Skeletal muscle tissue (tissue), 3 donors: ENCODE measurements at regions not wholly inside any gene's neighbourhood (a gene's known extent, or its start where the extent isn't known, plus 50 kb on each side); places are given as distances from the start of the nearest gene placed in this dataset.
"Not testable (repeated sequence)": the region's sequence is repeated elsewhere in the genome, so short reads cannot be mapped to it uniquely, and the experiment has no call there.

Experiments
- H3K27ac ChIP-seq: one replicate; pipeline ENCODE4 v1.7.0; 2013; ENCODE audit warnings: mild to moderate bottlenecking, low read depth, low read length, inconsistent platforms
- H3K27me3 ChIP-seq, 3 donors: one replicate each; pipeline ENCODE4 v1.7.0; 2013; ENCODE audit warnings: low read length in 3 of 3; ENCODE audit not compliant: control insufficient read depth in 3 of 3, insufficient read depth in 3 of 3
- H3K36me3 ChIP-seq, 3 donors: one replicate each; pipeline ENCODE4 v1.7.0; 2013; ENCODE audit warnings: low read length in 3 of 3; ENCODE audit not compliant: control insufficient read depth in 3 of 3, insufficient read depth in 3 of 3
- H3K4me1 ChIP-seq, 3 donors: one replicate each; pipeline ENCODE4 v1.7.0; 2013; ENCODE audit warnings: low read length in 3 of 3, mild to moderate bottlenecking in 3 of 3; ENCODE audit not compliant: control insufficient read depth in 3 of 3, insufficient read depth in 3 of 3
- H3K4me3 ChIP-seq, 3 donors: one replicate each; pipeline ENCODE4 v1.7.0; 2013; ENCODE audit warnings: low read length in 3 of 3
- H3K9ac ChIP-seq, 3 donors: one replicate each; pipeline ENCODE4 v1.7.0; 2013; ENCODE audit warnings: low read length in 3 of 3, mild to moderate bottlenecking in 3 of 3, moderate library complexity in 2 of 3, low read depth in 1 of 3
- H3K9me3 ChIP-seq, 3 donors: one replicate each; pipeline ENCODE4 v1.7.0; 2013; ENCODE audit warnings: low read length in 3 of 3; ENCODE audit not compliant: control insufficient read depth in 3 of 3
- donor health status: Osteomylitis.

- H3K27me3 ChIP-seq: no peaks in the 10 kb centered on the region
- H3K36me3 ChIP-seq: no peaks in the 10 kb centered on the region
- no peak overlapping the region for H3K27ac ChIP-seq
- no peak overlapping the region for H3K4me3 ChIP-seq
- H3K9me3 ChIP-seq: no peaks in the 10 kb centered on the region
- no peak overlapping the region for H3K9ac ChIP-seq
- no peaks in the 10 kb centered on the region for H3K4me1 ChIP-seq
Observed at GRCh38 chr6:169130113-169130512, 123.5 kb downstream of the THBS2 start.

GRCh38 chr6:169121013-169121412 is 132.6 kb downstream of the THBS2 start:
- Histone ChIP-seq H3K27me3 (no peaks in the 10 kb centered on the region), H3K9ac (no peak overlapping the region), H3K4me3 (no peak overlapping the region), H3K9me3 (peaks cover 0 to 2% (median 0%) of the 10 kb centered on the region in 3 donors), H3K4me1 (no peaks in the 10 kb centered on the region), H3K27ac (no peak overlapping the region), H3K36me3 (no peaks in the 10 kb centered on the region)

GRCh38 chr6:169119669-169120068 is 134.0 kb downstream of the THBS2 start:
- Histone ChIP-seq H3K9ac (no peak overlapping the region), H3K27ac (no peak overlapping the region), H3K9me3 (peaks cover 0 to 2% (median 0%) of the 10 kb centered on the region in 3 donors)

GRCh38 chr6:169118346-169118830 is 135.3 kb downstream of the THBS2 start:
- Histone ChIP-seq H3K36me3 (no peaks in the 10 kb centered on the region), H3K27me3 (no peaks in the 10 kb centered on the region), H3K4me3 (no peak overlapping the region), H3K27ac (no peak overlapping the region), H3K9ac (no peak overlapping the region), H3K4me1 (no peaks in the 10 kb centered on the region), H3K9me3 (peaks cover 0 to 2% (median 0%) of the 10 kb centered on the region in 3 donors)

More at GRCh38 chr6:169119669-169120068, 134.0 kb downstream of the THBS2 start:
- Histone ChIP-seq H3K36me3 (no peaks in the 10 kb centered on the region), H3K4me1 (no peaks in the 10 kb centered on the region), H3K27me3 (no peaks in the 10 kb centered on the region), H3K4me3 (no peak overlapping the region)

DNA sequence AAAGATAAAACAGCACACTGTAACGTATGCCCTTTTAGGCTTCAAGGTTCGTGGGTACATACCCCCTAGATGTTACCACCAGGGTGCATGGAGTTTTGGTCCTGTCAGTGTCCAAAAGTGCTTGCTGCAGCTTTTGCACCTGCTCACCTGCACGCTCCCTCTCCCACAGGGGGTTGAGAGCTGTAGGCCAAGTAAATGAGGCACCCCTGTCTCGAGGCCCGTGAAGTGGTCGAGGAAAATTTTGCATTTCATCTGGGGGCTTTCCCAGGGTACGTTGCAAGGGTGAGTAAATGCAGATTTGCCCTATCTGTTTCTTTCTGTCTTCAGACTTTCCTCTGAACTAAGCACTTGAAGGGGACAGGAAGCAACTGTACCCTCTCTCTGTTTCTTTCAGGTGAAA is 136.0 kb downstream of the THBS2 start:
- Histone ChIP-seq H3K27me3 (no peaks in the 10 kb centered on the region), H3K4me1 (no peaks in the 10 kb centered on the region), H3K27ac (no peak overlapping the region), H3K36me3 (no peaks in the 10 kb centered on the region), H3K9me3 (peaks cover 0 to 2% (median 0%) of the 10 kb centered on the region in 3 donors), H3K4me3 (no peak overlapping the region), H3K9ac (no peak overlapping the region)

GRCh38 chr6:169115632-169116031 is 138.0 kb downstream of the THBS2 start:
- no peaks in the 10 kb centered on the region for H3K36me3 ChIP-seq
- H3K9me3 ChIP-seq: peaks cover 0 to 2% (median 0%) of the 10 kb centered on the region in 3 donors
- H3K27ac ChIP-seq: no peak overlapping the region
- H3K27me3 ChIP-seq: no peaks in the 10 kb centered on the region
- H3K4me1 ChIP-seq: no peaks in the 10 kb centered on the region
- H3K4me3 ChIP-seq: no peak overlapping the region
- no peak overlapping the region for H3K9ac ChIP-seq

DNA sequence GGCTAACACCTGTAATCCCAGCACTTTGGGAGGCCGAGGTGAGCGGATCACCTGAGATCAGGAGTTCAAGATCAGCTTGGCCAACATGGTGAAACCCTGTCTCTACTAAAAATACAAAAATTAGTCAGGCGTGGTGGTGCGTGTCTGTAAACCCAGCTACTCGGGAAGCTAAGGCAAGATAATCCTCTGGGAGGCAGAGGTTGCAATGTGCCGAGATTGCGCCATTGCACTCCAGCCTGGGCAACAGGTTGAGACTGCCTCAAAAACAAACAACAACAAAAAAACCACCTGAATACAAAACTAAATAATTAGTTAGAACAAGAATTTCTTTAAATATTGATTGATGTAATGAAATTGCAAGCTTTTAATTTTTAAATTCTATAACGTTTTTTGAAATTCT is 139.0 kb downstream of the THBS2 start:
- H3K9ac ChIP-seq, H3K9me3 ChIP-seq, H3K4me1 ChIP-seq, H3K36me3 ChIP-seq, H3K27me3 ChIP-seq, H3K27ac ChIP-seq, H3K4me3 ChIP-seq: not testable (repeated sequence)

- Histone ChIP-seq H3K36me3 (no peaks in the 10 kb centered on the region), H3K27ac (no peak overlapping the region), H3K27me3 (no peaks in the 10 kb centered on the region), H3K4me3 (no peak overlapping the region), H3K9me3 (peaks cover 0 to 2% (median 0%) of the 10 kb centered on the region in 3 donors), H3K9ac (no peak overlapping the region), H3K4me1 (no peaks in the 10 kb centered on the region)
Observed at GRCh38 chr6:169112483-169113320, 140.9 kb downstream of the THBS2 start.

DNA sequence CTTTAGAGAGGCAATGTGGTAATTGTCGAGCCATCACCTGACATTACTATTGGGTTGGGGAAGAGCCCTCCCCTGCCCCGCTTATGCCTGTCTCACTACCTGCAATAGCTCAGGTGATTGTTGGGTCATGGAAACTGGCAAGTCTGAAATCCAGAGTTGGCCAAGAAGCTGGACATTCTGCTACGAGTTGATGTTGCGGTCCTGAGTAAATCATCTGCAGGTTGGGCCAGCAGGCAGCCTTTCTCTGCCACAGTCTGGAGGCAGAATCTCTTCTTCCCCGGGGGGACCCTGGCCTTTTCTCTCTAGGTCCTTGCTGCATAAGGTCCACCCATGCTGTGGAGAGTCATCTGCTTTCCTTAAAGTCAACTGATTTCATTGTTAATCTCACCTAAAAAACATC is 142.4 kb downstream of the THBS2 start:
- H3K9me3 ChIP-seq: no peaks in the 10 kb centered on the region
- H3K4me1 ChIP-seq: no peaks in the 10 kb centered on the region
- no peak overlapping the region for H3K4me3 ChIP-seq
- H3K9ac ChIP-seq: no peak overlapping the region
- no peak overlapping the region for H3K27ac ChIP-seq
- H3K36me3 ChIP-seq: no peaks in the 10 kb centered on the region
- no peaks in the 10 kb centered on the region for H3K27me3 ChIP-seq

GRCh38 chr6:169109411-169110220 is 144.0 kb downstream of the THBS2 start:
- H3K9ac ChIP-seq: no peak overlapping the region
- H3K4me1 ChIP-seq: no peaks in the 10 kb centered on the region
- no peaks in the 10 kb centered on the region for H3K27me3 ChIP-seq
- H3K36me3 ChIP-seq: no peaks in the 10 kb centered on the region
- H3K9me3 ChIP-seq: no peaks in the 10 kb centered on the region
- H3K27ac ChIP-seq: no peak overlapping the region
- no peak overlapping the region for H3K4me3 ChIP-seq
